ELF-1 (cell line): ENCODE measurements at regions not wholly inside any gene's neighbourhood (a gene's known extent, or its start where the extent isn't known, plus 50 kb on each side); places are given as distances from the start of the nearest gene placed in this dataset.
A peak's percentile ranks its signal among the peaks of the same experiment; 100 is the strongest.
"Not testable (repeated sequence)": the region's sequence is repeated elsewhere in the genome, so short reads cannot be mapped to it uniquely, and the experiment has no call there.

Source experiments
- DNase-seq: peaks from one replicate; pipeline ENCODE4 v3.0.0-alpha.2; 2016; ENCODE audit warnings: low read depth, low spot score

- no peak for DNase-seq
These were observed 129.3 kb upstream of the MAP1LC3B2 start for GRCh38 chr12:116429826-116430360.

DNA sequence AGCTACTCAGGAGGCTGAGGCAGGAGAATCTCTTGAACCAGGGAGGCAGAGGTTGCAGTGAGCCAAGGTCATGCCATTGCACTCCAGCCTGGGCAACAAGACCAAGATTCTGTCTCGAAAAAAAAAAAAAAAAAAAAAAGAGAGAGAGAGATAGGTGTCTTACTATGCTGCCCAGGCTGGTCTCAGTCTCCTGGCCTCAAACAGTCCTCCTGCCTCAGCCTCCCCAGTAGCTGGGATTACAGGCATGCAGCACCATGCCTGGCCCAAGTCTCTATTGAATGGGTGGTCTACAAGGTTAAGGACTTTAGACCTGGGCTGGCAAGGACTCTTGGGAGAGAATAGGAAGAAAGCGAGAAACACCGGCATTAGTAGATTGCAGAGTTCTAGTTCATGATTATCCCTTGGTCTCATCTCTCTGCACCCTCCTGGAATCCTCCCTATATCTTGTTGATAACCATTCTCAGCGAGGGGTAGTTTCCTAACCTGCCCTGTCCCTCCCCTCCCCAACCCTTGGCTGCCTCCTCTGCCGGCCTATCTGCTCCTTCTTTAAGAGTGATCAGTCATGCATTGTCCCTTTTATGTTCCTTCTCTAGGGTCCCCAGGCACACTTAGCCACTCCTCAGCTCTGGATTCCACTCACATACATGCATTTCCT is 128.1 kb upstream of the MAP1LC3B2 start:
- no peak for DNase-seq

DNA sequence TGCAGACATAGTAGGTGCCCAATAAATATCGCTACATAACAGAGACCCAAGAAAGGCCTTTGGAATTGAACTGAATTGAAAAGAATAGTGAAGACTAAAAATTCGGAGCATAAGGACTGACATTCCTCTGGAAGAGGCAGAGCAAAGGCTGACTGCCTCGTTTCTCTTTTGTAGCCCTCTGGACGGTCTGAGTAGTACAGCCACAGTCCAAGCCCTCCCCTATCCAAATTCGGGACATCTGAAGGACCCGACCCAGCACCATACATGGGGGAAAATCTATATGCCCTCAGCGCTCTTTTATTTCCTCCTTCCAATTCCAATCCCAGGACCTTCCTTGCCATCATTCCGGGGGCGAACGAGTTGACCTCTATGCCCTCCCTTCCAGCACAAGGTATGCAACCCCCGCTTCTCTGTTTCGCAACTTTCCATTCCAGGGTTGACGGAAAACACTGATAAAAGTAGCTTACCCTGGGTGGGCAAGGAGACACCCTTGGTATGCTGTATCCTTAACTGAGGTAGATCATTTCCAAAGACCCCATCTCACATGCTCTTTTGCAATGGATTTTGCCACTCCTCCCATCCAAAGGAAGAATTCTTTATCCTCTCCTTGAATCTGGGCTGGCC is 127.4 kb upstream of the MAP1LC3B2 start:
- DNase-seq, result peak; percentile 42

DNA sequence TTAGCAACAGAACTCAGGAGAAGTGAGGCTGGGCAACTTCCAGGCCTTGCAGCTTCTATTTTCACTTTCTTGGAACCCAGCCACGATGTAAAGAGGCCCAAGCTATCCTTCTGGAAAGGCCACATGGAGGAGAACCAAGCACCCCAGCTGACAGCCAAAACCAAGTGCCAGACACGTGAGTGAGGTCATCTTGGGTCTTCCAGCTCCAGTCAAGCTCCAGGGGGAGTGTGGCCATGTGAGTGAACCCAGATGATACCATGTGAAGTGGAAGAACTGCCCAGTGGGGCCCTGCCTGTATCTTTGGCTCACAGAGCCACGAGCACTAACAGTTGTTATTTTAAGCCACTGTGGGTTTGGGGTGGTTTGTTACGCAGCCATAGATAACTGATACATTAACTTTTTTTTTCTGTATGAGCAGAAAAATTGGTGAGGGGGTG is 126.8 kb upstream of the MAP1LC3B2 start:
- no peak for DNase-seq

DNA sequence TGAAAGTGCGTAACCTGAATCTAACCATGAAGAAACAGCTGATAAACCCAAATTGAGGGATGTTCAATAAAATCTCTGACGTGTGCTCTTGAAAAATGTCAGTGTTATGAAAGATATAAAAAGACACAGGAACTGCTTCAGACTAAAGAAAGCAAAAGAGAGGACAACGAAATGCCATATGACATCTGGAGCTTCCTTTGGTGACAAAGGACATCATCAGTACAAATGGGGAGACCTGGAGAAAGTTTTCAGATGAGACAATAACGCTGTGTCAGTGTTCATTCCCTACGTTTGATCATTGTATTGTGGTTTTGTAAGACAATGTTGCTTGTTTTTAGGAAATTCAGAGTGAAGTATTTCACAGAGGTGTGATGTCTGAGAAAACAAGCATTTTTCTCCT is 125.9 kb upstream of the MAP1LC3B2 start:
- DNase-seq, result no peak

DNA sequence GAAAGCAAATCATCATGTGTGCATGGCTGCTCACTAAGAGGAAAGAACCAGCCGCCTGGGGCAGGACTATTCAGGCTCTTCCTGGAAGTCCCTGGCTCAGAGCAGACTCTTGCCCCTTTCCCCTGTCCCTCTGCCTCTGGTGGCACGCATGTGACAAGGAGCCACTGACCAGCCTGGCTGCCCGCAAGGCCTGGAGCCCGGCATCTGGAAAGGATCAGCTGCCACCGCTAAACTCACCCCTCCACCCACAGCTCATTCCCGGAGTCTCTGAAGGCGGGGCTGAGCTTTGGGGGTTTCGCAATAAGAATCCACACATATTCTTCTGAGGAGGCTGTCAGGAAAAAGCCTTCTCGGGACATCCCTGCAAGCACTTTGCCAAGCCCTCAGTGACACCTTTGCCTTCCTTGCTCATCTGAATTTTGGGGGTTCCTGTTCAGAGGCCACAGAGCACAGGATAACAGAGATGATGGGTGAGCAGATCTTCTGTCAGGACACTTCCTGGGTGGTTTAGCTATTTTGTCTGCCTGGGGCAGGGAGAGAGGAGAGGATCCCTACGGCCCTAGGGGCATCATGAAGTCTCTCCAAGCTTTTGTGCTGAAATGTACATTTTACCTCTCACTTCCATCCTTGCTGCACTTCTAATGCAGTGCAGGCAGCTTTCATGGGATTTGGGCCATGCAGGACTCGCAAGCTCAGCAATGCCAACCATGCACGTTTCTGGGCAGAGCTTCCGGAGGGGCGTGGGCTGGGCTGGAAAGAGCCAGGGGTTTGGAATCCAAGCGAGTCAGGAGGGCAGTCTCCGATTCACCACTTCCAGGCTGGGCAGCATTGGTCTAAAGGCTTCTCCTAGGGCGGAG is 124.8 kb upstream of the MAP1LC3B2 start:
- DNase-seq, result peak; percentile 95

GRCh38 chr12:116435984-116436383 is 123.2 kb upstream of the MAP1LC3B2 start:
- DNase-seq, result no peak

- no peak for DNase-seq
These were observed 122.5 kb upstream of the MAP1LC3B2 start for GRCh38 chr12:116436561-116437249.

DNA sequence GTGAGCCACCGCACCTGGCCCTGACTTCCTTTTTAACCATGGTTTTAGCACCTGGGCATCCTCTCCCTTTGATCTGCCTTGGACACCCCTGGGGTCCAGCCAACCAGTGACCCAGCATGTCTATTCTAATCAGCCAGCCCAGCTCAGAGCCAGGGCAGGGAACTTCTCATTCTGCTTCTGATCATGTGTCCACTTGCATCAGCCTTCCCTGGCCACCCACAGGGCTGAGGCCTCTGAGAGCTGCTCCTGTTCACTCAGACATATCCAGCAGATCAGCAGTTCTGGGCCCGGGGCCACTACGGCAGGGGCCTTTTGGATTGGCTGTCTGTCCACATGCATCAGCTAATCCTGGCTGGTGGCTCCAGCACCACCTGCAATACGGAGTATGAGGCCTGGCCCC is 117.9 kb upstream of the MAP1LC3B2 start:
- DNase-seq, result peak; percentile 45

GRCh38 chr12:116442304-116442703 is 116.9 kb upstream of the MAP1LC3B2 start:
- DNase-seq, result no peak

GRCh38 chr12:116442946-116443345 is 116.2 kb upstream of the MAP1LC3B2 start:
- DNase-seq, result no peak

DNA sequence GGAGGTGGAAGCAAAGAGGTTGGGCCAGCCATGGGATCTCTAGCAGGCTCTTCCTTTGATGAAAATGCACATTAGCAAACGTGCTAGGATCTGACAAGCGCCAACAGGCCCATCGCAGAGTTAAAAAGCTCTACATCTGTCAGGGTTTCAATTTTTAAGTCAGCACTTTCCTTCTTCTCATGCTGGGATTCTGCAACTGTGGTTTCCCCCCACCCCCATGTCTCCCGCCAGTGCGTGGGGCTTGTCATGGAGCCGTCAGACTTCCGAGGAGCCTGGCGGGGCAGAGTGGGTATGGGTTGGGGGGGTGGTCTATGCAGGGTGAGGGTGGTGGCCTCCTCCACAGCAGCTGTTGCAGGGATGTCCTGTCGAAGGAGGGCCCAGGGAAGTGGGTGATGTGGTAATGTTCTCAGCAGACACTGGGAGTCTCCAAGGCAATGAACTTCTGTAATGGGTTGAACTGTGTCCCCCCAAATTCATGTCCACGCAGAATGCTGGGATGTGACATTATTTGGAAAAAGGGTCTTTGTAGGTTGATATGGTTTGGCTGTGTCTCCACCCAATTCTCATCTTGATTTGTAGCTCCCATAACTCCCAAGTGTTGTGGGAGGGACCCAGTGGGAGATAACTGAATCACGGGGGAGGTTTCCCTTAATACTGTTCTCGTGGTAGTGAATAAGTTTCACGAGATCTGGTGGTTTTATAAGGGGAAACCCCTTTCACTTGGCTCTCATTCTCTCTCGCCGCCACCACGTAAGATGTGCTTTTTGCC is 115.2 kb upstream of the MAP1LC3B2 start:
- DNase-seq, result no peak

DNA sequence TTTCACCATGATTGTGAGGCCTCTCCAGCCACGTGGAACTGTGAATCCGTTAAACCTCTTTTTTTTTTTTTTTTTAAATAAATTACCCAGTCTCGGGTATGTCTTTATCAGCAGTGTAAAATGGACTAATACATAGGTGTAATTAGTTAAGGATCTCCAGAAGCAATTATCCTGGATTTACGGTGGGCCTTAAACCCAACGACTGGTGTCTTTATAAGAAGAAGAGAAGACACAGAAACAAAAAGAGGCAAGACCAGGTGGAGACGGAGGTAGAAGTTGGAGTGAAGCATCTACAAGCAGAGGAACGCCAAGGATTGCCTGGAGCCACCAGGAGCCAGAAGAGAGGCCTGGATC is 114.6 kb upstream of the MAP1LC3B2 start:
- DNase-seq, result no peak

GRCh38 chr12:116448165-116448739 is 110.9 kb upstream of the MAP1LC3B2 start:
- DNase-seq, result no peak

DNA sequence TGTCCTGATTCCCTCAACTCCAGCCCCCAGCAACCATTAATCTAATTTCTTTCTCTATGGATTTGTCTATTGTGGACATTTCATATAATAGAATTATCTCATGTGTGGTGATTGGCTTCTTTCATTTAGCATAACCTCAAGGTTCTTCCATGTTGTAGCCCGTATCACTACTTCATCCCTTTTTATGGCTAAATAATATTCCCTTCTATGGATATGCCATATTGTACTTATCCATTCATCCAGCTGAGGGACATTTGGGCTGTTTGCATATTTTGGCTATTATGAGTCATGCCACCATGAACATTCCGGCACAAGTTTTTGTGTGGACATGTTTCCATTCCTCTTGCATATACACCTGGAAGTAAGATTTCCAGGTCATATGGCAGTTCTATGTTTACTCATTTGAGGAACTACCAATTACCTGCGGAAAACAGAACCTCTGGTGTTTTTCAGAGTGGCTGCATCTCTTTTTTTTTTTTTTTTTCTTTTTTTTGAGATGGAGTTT is 108.7 kb upstream of the MAP1LC3B2 start:
- no peak for DNase-seq

- not testable (repeated sequence) for DNase-seq
These were observed 106.2 kb upstream of the MAP1LC3B2 start for GRCh38 chr12:116452975-116453374.

DNA sequence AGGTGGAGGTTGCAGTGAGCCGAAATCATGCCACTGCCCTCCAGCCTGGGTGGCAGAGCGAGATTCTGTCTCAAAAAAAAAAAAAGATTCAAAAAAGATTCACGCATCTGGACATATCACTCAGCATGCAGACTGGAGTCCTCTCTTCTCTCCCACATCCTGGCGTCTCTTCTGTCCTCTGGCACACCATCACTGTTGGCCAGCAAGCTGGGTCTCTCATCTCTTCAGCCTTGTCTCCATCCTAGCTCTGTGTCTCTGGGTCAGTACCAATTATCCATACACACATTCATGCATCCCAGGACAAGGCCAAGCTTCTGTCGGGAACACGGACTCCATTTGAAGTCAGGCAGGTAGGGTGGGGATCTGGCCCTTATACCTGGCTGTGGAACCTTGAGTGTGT is 105.5 kb upstream of the MAP1LC3B2 start:
- DNase-seq, result no peak

- DNase-seq, result no peak
These were observed 105.1 kb upstream of the MAP1LC3B2 start for GRCh38 chr12:116454076-116454475.

GRCh38 chr12:116454950-116455447 is 104.2 kb upstream of the MAP1LC3B2 start:
- DNase-seq, result peak; percentile 40
